ENCODE measurements at regions not wholly inside any gene's neighbourhood (a gene's known extent, or its start where the extent isn't known, plus 50 kb on each side); places are given as distances from the start of the nearest gene placed in this dataset.

- H3K27ac ChIP-seq: no peak overlapping the region
- H3K4me2 ChIP-seq: no peak overlapping the region
- peaks cover 3% of the 10 kb centered on the region for H3F3A ChIP-seq (ENCODE audit: insufficient read depth, low read depth)
- BruUV-seq (replicated peaks): no TSS peak
- TF ChIP-seq EZH2 (IDR thresholded peaks at IDR 0.05; ENCODE audit: low read depth): no peak
- TF ChIP-seq CTCF (conservative IDR thresholded peaks at IDR 0.05): no peak
- POLR2A ChIA-PET (ENCODE audit: unreplicated experiment): interaction anchor here (0.6 kb wide), 1 partner anchor 842 kb away, joined by 5 read pairs; no protein-coding TSS in a partner anchor
- H3K27me3 ChIP-seq (ENCODE audit: insufficient read depth, low read depth): no peaks in the 10 kb centered on the region
- H4K20me1 ChIP-seq (ENCODE audit: insufficient read depth): no peaks in the 10 kb centered on the region
- intact Hi-C loops (cut with micrococcal nuclease; ENCODE audit: unreplicated experiment): no loop called here
- CTCF ChIA-PET: interaction anchor here (1.6 kb wide), 1 partner anchor 42 kb away, joined by 3 read pairs; no protein-coding TSS in a partner anchor
- H2AFZ ChIP-seq: no peak overlapping the region
- H3K36me3 ChIP-seq (ENCODE audit: low read depth): no peaks in the 10 kb centered on the region
- no peaks in the 10 kb centered on the region; the same call in 1 of the 2 replicates for H3K9me3 ChIP-seq (ENCODE audit: insufficient read depth, low read depth)
- no peak for DNase-seq
- H3K79me2 ChIP-seq (ENCODE audit: low read depth): no peaks in the 10 kb centered on the region
- H3K4me1 ChIP-seq (replicated peaks; ENCODE audit: insufficient read depth): peaks cover 12% of the 10 kb centered on the region
- H3K9me2 ChIP-seq (ENCODE audit: insufficient read depth): peaks cover 4% of the 10 kb centered on the region; the same call in 1 of the 2 replicates
- H3K4me3 ChIP-seq: no peak overlapping the region
Observed at GRCh38 chr6:25180630-25181349, 98.4 kb upstream of the CARMIL1 start.

- no peak overlapping the region for H2AFZ ChIP-seq
- H3K9me3 ChIP-seq (ENCODE audit: insufficient read depth, low read depth): no peaks in the 10 kb centered on the region; the same call in 1 of the 2 replicates
- no peaks in the 10 kb centered on the region for H3F3A ChIP-seq (ENCODE audit: insufficient read depth, low read depth)
- peaks cover 6% of the 10 kb centered on the region for H3K4me1 ChIP-seq (replicated peaks; ENCODE audit: insufficient read depth)
- CTCF ChIA-PET: interaction anchor here (1.6 kb wide), 1 partner anchor 42 kb away, joined by 3 read pairs; no protein-coding TSS in a partner anchor
- no peak for DNase-seq
- no peaks in the 10 kb centered on the region for H4K20me1 ChIP-seq (ENCODE audit: insufficient read depth)
- POLR2A ChIA-PET (ENCODE audit: unreplicated experiment): no interaction called here
- H3K27ac ChIP-seq: no peak overlapping the region
- TF ChIP-seq CTCF (conservative IDR thresholded peaks at IDR 0.05) (no peak), EZH2 (IDR thresholded peaks at IDR 0.05; ENCODE audit: low read depth) (no peak)
- H3K4me3 ChIP-seq: no peak overlapping the region
- no peak overlapping the region for H3K4me2 ChIP-seq
- H3K27me3 ChIP-seq (ENCODE audit: insufficient read depth, low read depth): no peaks in the 10 kb centered on the region
- H3K36me3 ChIP-seq (ENCODE audit: low read depth): no peaks in the 10 kb centered on the region
- intact Hi-C loops (cut with micrococcal nuclease; ENCODE audit: unreplicated experiment): no loop called here
- peaks cover 4% of the 10 kb centered on the region; the same call in 1 of the 2 replicates for H3K9me2 ChIP-seq (ENCODE audit: insufficient read depth)
- BruUV-seq (replicated peaks): no TSS peak
- H3K79me2 ChIP-seq (ENCODE audit: low read depth): no peaks in the 10 kb centered on the region
Observed at GRCh38 chr6:25181350-25181724, 97.8 kb upstream of the CARMIL1 start.

GRCh38 chr6:25181923-25182322 is 97.3 kb upstream of the CARMIL1 start:
- Histone ChIP-seq H3K9me3 (ENCODE audit: insufficient read depth, low read depth) (no peaks in the 10 kb centered on the region; the same call in 1 of the 2 replicates), H3K9me2 (ENCODE audit: insufficient read depth) (peaks cover 4% of the 10 kb centered on the region; the same call in 1 of the 2 replicates), H3K27ac (0 out of 2 replicates have a peak overlapping the region, but pooled peaks have one; percentile 30), H4K20me1 (ENCODE audit: insufficient read depth) (no peaks in the 10 kb centered on the region), H3F3A (ENCODE audit: insufficient read depth, low read depth) (no peaks in the 10 kb centered on the region), H3K4me2 (no peak overlapping the region), H3K27me3 (ENCODE audit: insufficient read depth, low read depth) (no peaks in the 10 kb centered on the region), H2AFZ (no peak overlapping the region), H3K79me2 (ENCODE audit: low read depth) (no peaks in the 10 kb centered on the region), H3K4me3 (no peak overlapping the region), H3K36me3 (ENCODE audit: low read depth) (no peaks in the 10 kb centered on the region), H3K4me1 (replicated peaks; ENCODE audit: insufficient read depth) (peaks cover 6% of the 10 kb centered on the region)
- TF ChIP-seq EZH2 (IDR thresholded peaks at IDR 0.05; ENCODE audit: low read depth) (no peak), CTCF (conservative IDR thresholded peaks at IDR 0.05) (no peak)
- DNase-seq: peak; percentile 31 to 52
- CTCF ChIA-PET: interaction anchor here (0.6 to 1.6 kb wide), 2 partner anchors 8 to 41 kb away, joined by 3 to 4 read pairs; no protein-coding TSS in a partner anchor
- POLR2A ChIA-PET (ENCODE audit: unreplicated experiment): no interaction called here
- BruUV-seq (replicated peaks): no TSS peak
- intact Hi-C loops (cut with micrococcal nuclease; ENCODE audit: unreplicated experiment): no loop called here

All from PC-9 (cell line).